DMS79 treated with DMSO at 0.1 percent for 48 hours (cell line): ENCODE measurements at regions not wholly inside any gene's neighbourhood (a gene's known extent, or its start where the extent isn't known, plus 50 kb on each side); places are given as distances from the start of the nearest gene placed in this dataset.
"Not testable (repeated sequence)": the region's sequence is repeated elsewhere in the genome, so short reads cannot be mapped to it uniquely, and the experiment has no call there.

Experiments used
- DNase-seq: peaks from one replicate; lab custom pipeline; 2025; lab: John Stamatoyannopoulos, UW

GRCh38 chr9:96131825-96132224 lies 170.2 kb downstream of the HSD17B3 start:
- DNase-seq = no peak

DNA sequence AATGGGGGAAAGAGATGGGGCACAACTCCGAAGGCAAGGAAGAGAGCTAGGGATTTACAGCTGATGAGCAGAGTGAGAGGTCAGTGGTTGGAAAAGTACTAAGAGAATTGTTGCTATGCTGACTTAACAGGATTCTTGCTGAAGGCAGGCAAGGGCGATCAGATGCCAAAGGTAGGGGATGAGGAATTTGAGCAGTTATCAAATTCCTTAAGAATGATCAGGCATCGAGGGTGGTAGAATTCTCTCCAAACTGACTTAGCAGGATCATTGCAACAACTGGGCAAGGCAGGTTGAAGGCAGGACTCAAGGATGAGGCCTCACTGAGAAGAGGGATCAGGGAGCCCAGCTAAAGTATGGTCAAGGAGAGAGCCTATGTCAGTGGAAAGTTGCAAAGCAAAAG lies 171.0 kb downstream of the HSD17B3 start:
- DNase-seq = no peak

GRCh38 chr9:96129747-96130146 lies 172.2 kb downstream of the HSD17B3 start:
- DNase-seq = no peak

- no peak for DNase-seq
Measured at GRCh38 chr9:96128880-96129279, 173.1 kb downstream of the HSD17B3 start.

DNA sequence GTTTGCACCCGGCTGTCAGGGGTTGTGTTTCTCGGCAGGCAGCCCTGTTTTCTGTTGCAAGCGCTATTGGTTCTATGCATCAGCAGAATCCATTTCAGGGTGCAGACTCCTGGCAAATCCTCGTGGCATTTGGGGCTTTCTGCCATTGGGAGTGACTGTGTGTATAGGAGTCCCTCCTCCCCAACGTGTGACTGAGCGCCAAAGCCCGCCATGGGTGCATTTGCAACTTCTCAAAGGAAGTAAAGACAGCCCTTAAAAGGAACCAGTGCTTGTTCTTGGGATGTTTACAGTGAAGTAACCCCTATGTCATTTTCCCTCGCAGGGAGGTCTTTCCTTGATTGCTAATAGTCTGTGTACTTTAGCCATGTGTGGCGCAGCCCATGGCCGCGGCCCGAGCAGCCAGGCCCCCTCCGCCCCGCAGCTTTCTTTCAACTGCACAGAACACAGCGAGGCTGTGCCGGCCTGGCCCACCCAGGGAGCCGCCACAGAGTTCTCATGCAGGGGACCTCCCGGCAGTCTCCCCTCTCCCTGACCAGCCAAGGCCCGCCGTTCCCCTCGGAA lies 175.6 kb downstream of the HSD17B3 start:
- no peak for DNase-seq

- DNase-seq = no peak
Measured at GRCh38 chr9:96125624-96126023, 176.4 kb downstream of the HSD17B3 start.

GRCh38 chr9:96122751-96123150 lies 179.2 kb downstream of the HSD17B3 start:
- no peak for DNase-seq

GRCh38 chr9:96122282-96122681 lies 179.7 kb downstream of the HSD17B3 start:
- no peak for DNase-seq

- no peak for DNase-seq
Measured at GRCh38 chr9:96121136-96121535, 180.8 kb downstream of the HSD17B3 start.

GRCh38 chr9:96117398-96118080 lies 184.4 kb downstream of the HSD17B3 start:
- DNase-seq = no peak

- DNase-seq = no peak
Measured at GRCh38 chr9:96116275-96117064, 185.5 kb downstream of the HSD17B3 start.

DNA sequence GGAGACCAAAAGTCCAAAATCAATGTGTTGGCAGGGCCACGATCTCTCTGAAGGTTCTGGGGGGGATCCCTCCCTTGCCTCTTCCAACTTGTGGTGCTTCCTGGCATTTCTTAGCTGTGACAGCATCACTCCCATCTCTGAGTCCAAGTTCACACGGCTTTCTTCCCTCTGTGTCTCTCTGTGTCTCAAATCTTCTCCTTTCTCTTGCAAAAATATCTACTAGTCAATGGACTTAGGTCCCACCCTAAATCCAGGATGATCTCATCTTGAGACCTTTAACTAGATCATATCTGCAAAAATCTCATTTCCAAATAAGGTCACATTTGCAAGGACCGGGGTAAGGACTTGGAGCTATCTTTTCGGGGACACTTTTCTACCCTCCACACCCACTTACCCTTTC lies 186.1 kb downstream of the HSD17B3 start:
- no peak for DNase-seq

- DNase-seq = no peak
Measured at GRCh38 chr9:96113032-96113431, 188.9 kb downstream of the HSD17B3 start.

DNA sequence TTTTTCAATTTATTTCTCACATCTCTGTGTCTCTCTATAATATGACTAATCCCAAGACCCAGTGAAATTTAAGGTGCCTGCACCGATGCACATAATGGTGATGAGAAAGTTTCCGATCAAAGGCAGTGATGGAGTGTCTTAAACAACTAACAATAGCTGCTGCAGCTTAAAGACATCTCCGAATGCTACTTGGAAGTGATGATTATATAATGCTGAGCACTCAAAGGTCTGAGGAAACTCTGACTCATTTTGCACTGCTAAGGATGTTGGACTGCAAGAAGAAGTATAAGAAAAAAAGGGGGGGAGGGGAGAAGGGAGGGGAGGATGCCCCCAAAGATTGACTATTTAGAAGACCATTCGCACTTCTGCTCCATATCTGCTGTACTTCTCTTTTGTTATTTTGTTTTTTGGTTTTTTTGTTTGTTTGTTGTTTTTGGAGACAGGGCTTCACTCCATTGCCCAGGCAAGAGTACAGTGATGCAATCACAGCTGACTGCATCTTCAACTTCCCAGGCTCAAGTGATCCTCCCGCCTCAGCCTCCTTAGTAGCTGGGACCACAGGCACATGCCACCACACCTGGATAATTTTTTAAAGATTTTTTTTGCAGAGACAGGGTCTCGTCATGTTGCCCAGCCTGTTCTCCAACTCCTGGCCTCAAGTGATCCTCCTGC lies 192.2 kb downstream of the HSD17B3 start:
- DNase-seq = no peak

DNA sequence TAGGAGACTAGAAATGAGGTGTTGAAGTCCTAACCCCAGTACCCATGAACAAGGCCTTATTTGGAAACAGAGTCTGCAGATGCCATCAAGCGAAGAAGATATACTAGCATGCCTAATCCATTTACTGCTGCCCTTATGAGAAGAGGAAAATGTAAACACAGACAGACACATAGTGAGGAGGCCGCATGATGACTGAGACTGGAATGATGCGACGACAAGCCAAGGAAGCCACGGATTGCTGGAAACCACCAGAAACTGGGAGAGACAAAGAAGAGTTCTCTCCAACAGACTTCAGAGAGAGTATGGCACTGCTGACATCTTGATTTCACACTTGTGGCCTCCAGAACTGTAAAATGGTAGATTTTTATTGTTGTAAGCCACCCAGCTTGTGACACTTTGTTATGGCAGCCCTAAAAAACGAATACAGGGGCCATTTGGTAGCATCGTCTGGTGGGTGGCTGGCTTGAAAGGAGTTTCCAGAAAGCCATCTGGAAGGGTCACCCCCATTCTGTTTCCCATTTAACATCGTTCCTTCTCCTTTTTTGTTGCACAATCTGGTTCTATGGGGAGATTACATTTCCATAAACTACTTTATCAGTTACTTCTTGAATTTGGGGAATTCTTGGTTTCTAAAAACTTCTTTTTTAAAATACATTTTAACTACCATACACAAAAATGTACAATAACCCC lies 193.1 kb downstream of the HSD17B3 start:
- DNase-seq = no peak

GRCh38 chr9:96107436-96107835 lies 194.5 kb downstream of the HSD17B3 start:
- DNase-seq = no peak

DNA sequence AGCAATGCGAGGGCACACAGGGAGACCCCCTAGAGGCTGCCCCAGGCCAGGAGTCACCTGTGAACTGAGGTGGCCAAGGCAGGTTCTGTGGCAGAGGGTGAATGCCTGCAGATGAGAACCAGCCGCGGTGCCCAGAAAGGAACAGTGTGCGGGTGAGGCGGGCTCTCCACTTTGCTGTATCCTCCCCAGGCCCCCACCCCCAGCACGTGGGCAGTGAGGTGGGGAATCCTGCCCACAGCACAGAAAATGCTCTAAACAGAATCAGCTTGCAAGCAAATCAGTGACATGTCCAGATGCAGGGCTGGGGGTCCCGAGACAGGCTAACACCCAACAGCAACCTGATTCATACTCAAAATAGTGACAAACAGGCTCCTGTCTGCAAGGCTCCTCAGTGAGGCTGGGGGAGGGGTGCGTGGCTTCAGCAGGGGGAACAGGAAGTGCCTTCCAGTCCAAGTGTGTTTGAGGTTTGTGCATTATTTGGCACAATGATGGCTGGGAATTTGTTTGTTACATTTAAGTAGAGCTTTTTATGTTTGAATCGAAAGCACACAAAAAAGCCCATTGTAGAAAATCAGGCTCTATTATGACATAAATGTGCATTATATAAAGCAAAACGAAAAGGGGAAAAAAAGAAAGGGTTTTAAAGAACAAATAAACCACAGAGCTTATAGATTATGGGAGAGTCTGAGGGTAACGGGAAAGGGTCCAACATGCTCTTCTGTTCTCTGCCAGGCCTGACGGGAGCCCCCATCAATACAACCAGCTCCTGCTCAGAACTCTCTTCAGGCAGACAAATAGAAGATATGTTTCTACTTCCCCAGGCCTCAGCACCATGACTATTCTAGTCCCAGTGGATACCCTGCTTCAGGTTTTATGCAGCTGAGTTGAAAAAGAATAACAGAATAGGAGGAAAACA lies 201.3 kb downstream of the HSD17B3 start:
- no peak for DNase-seq

DNA sequence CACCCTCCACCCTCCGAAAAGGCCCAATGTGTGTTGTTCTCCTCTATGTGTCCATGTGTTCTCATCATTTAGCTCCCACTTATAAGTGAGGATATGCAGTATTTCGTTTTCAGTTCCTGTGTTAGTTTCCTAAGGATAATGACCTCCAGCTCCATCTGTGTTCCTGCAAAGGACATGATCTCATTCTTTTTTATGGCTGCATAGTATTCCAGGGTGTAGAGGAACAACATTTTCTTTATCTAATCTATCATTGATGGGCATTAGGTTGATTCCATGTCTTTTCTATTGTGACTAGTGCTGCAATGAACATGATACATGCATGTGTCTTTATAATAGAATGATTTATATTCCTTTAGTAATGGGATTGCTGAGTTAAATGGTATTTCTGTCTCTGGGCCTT lies 211.3 kb downstream of the HSD17B3 start:
- DNase-seq = not testable (repeated sequence)

GRCh38 chr9:96089452-96090085 lies 212.4 kb downstream of the HSD17B3 start:
- no peak for DNase-seq

DNA sequence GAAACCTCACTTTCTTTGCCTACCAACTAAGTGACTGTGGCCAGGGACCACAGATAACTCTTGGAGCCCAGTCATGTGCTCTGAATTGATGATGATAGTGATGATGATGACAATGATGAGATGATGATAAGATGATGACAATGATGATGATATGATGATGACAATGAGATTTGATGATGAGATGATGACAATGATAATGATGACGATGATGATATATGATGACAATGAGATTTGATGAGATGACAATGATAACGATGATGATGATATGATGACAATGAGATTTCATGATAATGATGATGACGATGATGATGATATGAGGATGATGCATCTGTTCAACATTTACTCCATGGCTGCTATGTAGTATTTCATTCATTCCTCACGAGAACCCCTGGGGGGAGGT lies 213.0 kb downstream of the ERCC6L2 start:
- no peak for DNase-seq
